ENCODE measurements at regions not wholly inside any gene's neighbourhood (a gene's known extent, or its start where the extent isn't known, plus 50 kb on each side); places are given as distances from the start of the nearest gene placed in this dataset.

DNA sequence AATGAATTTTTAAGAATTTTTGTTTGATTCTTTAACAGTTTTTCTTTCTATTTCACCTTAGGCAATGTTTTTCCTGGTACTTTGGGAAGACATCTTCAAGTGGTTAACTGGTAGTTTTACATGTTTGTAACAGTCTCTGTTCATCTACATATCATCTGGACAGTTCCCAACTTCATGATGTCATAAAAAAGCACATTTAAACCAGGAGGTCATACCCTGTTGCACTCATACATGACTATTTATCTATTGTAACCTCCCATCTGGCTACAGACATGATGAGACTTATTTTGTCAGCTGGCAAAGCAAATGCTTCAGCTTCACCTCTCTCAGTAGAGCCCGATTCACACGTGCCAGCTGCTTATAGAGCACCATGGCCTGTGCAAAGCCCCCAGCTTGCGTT lies 99.8 kb upstream of the YPEL5 start:
- TF ChIP-seq, protein P1, sequence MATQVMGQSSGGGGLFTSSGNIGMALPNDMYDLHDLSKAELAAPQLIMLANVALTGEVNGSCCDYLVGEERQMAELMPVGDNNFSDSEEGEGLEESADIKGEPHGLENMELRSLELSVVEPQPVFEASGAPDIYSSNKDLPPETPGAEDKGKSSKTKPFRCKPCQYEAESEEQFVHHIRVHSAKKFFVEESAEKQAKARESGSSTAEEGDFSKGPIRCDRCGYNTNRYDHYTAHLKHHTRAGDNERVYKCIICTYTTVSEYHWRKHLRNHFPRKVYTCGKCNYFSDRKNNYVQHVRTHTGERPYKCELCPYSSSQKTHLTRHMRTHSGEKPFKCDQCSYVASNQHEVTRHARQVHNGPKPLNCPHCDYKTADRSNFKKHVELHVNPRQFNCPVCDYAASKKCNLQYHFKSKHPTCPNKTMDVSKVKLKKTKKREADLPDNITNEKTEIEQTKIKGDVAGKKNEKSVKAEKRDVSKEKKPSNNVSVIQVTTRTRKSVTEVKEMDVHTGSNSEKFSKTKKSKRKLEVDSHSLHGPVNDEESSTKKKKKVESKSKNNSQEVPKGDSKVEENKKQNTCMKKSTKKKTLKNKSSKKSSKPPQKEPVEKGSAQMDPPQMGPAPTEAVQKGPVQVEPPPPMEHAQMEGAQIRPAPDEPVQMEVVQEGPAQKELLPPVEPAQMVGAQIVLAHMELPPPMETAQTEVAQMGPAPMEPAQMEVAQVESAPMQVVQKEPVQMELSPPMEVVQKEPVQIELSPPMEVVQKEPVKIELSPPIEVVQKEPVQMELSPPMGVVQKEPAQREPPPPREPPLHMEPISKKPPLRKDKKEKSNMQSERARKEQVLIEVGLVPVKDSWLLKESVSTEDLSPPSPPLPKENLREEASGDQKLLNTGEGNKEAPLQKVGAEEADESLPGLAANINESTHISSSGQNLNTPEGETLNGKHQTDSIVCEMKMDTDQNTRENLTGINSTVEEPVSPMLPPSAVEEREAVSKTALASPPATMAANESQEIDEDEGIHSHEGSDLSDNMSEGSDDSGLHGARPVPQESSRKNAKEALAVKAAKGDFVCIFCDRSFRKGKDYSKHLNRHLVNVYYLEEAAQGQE (IDR thresholded peaks at IDR 0.05; ENCODE audit: insufficient replicate concordance, low read depth): no peak
- TF ChIP-seq GABPA (IDR thresholded peaks at IDR 0.05; ENCODE audit: low read depth): no peak
- no peak for TF ChIP-seq POLR2AphosphoS5 (IDR thresholded peaks at IDR 0.05; ENCODE audit: low read depth)
- TF ChIP-seq SPI1 (IDR thresholded peaks at IDR 0.05; ENCODE audit: borderline replicate concordance, low read depth): no peak
- TF ChIP-seq, protein P2, sequence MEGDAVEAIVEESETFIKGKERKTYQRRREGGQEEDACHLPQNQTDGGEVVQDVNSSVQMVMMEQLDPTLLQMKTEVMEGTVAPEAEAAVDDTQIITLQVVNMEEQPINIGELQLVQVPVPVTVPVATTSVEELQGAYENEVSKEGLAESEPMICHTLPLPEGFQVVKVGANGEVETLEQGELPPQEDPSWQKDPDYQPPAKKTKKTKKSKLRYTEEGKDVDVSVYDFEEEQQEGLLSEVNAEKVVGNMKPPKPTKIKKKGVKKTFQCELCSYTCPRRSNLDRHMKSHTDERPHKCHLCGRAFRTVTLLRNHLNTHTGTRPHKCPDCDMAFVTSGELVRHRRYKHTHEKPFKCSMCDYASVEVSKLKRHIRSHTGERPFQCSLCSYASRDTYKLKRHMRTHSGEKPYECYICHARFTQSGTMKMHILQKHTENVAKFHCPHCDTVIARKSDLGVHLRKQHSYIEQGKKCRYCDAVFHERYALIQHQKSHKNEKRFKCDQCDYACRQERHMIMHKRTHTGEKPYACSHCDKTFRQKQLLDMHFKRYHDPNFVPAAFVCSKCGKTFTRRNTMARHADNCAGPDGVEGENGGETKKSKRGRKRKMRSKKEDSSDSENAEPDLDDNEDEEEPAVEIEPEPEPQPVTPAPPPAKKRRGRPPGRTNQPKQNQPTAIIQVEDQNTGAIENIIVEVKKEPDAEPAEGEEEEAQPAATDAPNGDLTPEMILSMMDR (IDR thresholded peaks at IDR 0.05; ENCODE audit: insufficient read depth, low read length): no peak
- H3K27me3 ChIP-seq (ENCODE audit: insufficient read depth, poor library complexity, severe bottlenecking): peaks cover 13% of the 10 kb centered on the region
- no peak overlapping the region for H3K4me3 ChIP-seq (replicated peaks; ENCODE audit: insufficient read depth, low read length)
- no peak overlapping the region for H3K27ac ChIP-seq (replicated peaks)
- DNase-seq (ENCODE audit: low read depth in 1 of 2, low spot score in 1 of 2): no peak

DNA sequence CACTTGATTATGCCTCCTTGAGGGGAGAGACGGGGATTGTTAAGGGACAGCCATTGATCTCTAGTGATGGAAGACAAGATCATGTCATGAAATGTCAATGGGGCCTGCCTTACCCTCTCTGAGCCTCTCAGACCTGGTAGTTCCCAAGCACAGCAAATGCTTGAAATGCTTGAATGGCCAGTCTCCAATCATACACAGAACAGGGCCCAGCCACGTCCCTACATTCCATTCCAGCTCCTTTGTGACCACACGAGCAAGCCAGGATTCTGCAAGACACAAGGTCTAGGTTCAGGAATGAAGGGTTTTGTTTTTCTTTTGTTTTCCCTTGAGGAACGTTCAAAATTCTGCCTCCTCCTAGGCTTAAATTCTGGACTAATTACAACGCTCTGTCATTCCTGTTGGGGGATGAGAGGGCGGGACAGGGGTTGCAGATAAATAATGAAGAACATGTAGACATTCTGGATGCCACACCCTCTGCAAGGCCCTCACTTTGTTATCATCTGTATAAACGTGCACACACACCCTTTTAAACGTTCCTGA lies 98.1 kb upstream of the YPEL5 start:
- no peak overlapping the region for H3K27ac ChIP-seq (replicated peaks)
- H3K4me3 ChIP-seq (replicated peaks; ENCODE audit: insufficient read depth, low read length): no peak overlapping the region
- H3K27me3 ChIP-seq (ENCODE audit: insufficient read depth, poor library complexity, severe bottlenecking): peaks cover 12% of the 10 kb centered on the region
- DNase-seq (ENCODE audit: low read depth in 1 of 2, low spot score in 1 of 2): no peak
- TF ChIP-seq SPI1 (IDR thresholded peaks at IDR 0.05; ENCODE audit: borderline replicate concordance, low read depth): no peak
- TF ChIP-seq, protein P1 (IDR thresholded peaks at IDR 0.05; ENCODE audit: insufficient replicate concordance, low read depth): no peak
- no peak for TF ChIP-seq POLR2AphosphoS5 (IDR thresholded peaks at IDR 0.05; ENCODE audit: low read depth)
- TF ChIP-seq GABPA (IDR thresholded peaks at IDR 0.05; ENCODE audit: low read depth): no peak
- TF ChIP-seq, protein P2 (IDR thresholded peaks at IDR 0.05; ENCODE audit: insufficient read depth, low read length): no peak

DNA sequence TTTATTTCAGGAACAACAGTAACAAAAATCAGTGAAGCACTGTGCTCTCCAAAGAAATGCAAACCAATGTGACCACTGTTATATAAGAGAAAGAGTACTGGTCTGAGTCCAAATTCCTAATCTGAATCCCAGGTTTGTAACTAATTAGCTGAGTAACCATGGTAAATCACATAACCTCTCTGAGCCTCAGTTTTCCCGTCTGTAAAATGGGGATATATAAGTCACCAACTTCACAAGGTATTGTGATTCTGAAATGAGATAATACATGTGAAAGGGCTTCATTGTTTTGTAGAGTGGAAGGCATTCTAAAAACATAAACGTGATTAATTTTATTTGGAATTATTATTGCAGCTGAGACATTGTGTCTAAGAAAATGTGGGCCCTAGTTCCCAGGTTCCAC lies 91.3 kb upstream of the YPEL5 start:
- no peak for TF ChIP-seq POLR2AphosphoS5 (IDR thresholded peaks at IDR 0.05; ENCODE audit: low read depth)
- TF ChIP-seq, protein P1 (IDR thresholded peaks at IDR 0.05; ENCODE audit: insufficient replicate concordance, low read depth): no peak
- no peak for TF ChIP-seq SPI1 (IDR thresholded peaks at IDR 0.05; ENCODE audit: borderline replicate concordance, low read depth)
- no peak for TF ChIP-seq GABPA (IDR thresholded peaks at IDR 0.05; ENCODE audit: low read depth)
- TF ChIP-seq, protein P2 (IDR thresholded peaks at IDR 0.05; ENCODE audit: insufficient read depth, low read length): no peak
- H3K4me3 ChIP-seq (replicated peaks; ENCODE audit: insufficient read depth, low read length): no peak overlapping the region
- H3K27me3 ChIP-seq (ENCODE audit: insufficient read depth, poor library complexity, severe bottlenecking): no peaks in the 10 kb centered on the region
- no peak overlapping the region for H3K27ac ChIP-seq (replicated peaks)
- DNase-seq (ENCODE audit: low read depth in 1 of 2, low spot score in 1 of 2): no peak
